Skeletal muscle tissue (tissue), 3 donors: ENCODE measurements at regions not wholly inside any gene's neighbourhood (a gene's known extent, or its start where the extent isn't known, plus 50 kb on each side); places are given as distances from the start of the nearest gene placed in this dataset.

ENCODE experiments used
- H3K27ac ChIP-seq: one replicate; pipeline ENCODE4 v1.7.0; 2013; ENCODE audit warnings: mild to moderate bottlenecking, low read depth, low read length, inconsistent platforms
- H3K27me3 ChIP-seq, 3 donors: one replicate each; pipeline ENCODE4 v1.7.0; 2013; ENCODE audit warnings: low read length in 3 of 3; ENCODE audit not compliant: control insufficient read depth in 3 of 3, insufficient read depth in 3 of 3
- H3K36me3 ChIP-seq, 3 donors: one replicate each; pipeline ENCODE4 v1.7.0; 2013; ENCODE audit warnings: low read length in 3 of 3; ENCODE audit not compliant: control insufficient read depth in 3 of 3, insufficient read depth in 3 of 3
- H3K4me1 ChIP-seq, 3 donors: one replicate each; pipeline ENCODE4 v1.7.0; 2013; ENCODE audit warnings: low read length in 3 of 3, mild to moderate bottlenecking in 3 of 3; ENCODE audit not compliant: control insufficient read depth in 3 of 3, insufficient read depth in 3 of 3
- H3K4me3 ChIP-seq, 3 donors: one replicate each; pipeline ENCODE4 v1.7.0; 2013; ENCODE audit warnings: low read length in 3 of 3
- H3K9ac ChIP-seq, 3 donors: one replicate each; pipeline ENCODE4 v1.7.0; 2013; ENCODE audit warnings: low read length in 3 of 3, mild to moderate bottlenecking in 3 of 3, moderate library complexity in 2 of 3, low read depth in 1 of 3
- H3K9me3 ChIP-seq, 3 donors: one replicate each; pipeline ENCODE4 v1.7.0; 2013; ENCODE audit warnings: low read length in 3 of 3; ENCODE audit not compliant: control insufficient read depth in 3 of 3
- donor health status: Osteomylitis.

GRCh38 chr3:95002438-95003046 is 939.7 kb downstream of the NSUN3 start:
- Histone ChIP-seq H3K27ac (no peak overlapping the region), H3K4me1 (no peaks in the 10 kb centered on the region), H3K4me3 (no peak overlapping the region), H3K9ac (no peak overlapping the region), H3K9me3 (no peaks in the 10 kb centered on the region), H3K36me3 (no peaks in the 10 kb centered on the region), H3K27me3 (no peaks in the 10 kb centered on the region)

- no peaks in the 10 kb centered on the region for H3K27me3 ChIP-seq
- no peaks in the 10 kb centered on the region for H3K9me3 ChIP-seq
- no peaks in the 10 kb centered on the region for H3K4me1 ChIP-seq
- H3K9ac ChIP-seq, result no peak overlapping the region
- no peaks in the 10 kb centered on the region for H3K36me3 ChIP-seq
- no peak overlapping the region for H3K4me3 ChIP-seq
- no peak overlapping the region for H3K27ac ChIP-seq
Measured at GRCh38 chr3:95028688-95029087, 965.8 kb downstream of the NSUN3 start.

GRCh38 chr3:95029644-95030043 is 966.8 kb downstream of the NSUN3 start:
- Histone ChIP-seq H3K9ac (no peak overlapping the region), H3K9me3 (no peaks in the 10 kb centered on the region), H3K36me3 (no peaks in the 10 kb centered on the region), H3K27me3 (no peaks in the 10 kb centered on the region), H3K27ac (no peak overlapping the region), H3K4me3 (no peak overlapping the region), H3K4me1 (no peaks in the 10 kb centered on the region)

- no peak overlapping the region for H3K9ac ChIP-seq
- H3K27me3 ChIP-seq, result no peaks in the 10 kb centered on the region
- H3K9me3 ChIP-seq, result no peaks in the 10 kb centered on the region
- no peaks in the 10 kb centered on the region for H3K36me3 ChIP-seq
- H3K4me1 ChIP-seq, result no peaks in the 10 kb centered on the region
- H3K4me3 ChIP-seq, result no peak overlapping the region
- H3K27ac ChIP-seq, result no peak overlapping the region
Measured at GRCh38 chr3:95036526-95037021, 973.7 kb downstream of the NSUN3 start.

GRCh38 chr3:95037097-95037496 is 974.2 kb downstream of the NSUN3 start:
- Histone ChIP-seq H3K4me3 (no peak overlapping the region), H3K4me1 (no peaks in the 10 kb centered on the region), H3K9me3 (no peaks in the 10 kb centered on the region), H3K27ac (no peak overlapping the region), H3K36me3 (no peaks in the 10 kb centered on the region), H3K27me3 (no peaks in the 10 kb centered on the region), H3K9ac (no peak overlapping the region)

GRCh38 chr3:95037927-95038326 is 975.1 kb downstream of the NSUN3 start:
- no peaks in the 10 kb centered on the region for H3K36me3 ChIP-seq
- no peak overlapping the region for H3K4me3 ChIP-seq
- no peak overlapping the region for H3K9ac ChIP-seq
- H3K27me3 ChIP-seq, result no peaks in the 10 kb centered on the region
- no peaks in the 10 kb centered on the region for H3K4me1 ChIP-seq
- no peak overlapping the region for H3K27ac ChIP-seq
- no peaks in the 10 kb centered on the region for H3K9me3 ChIP-seq

- H3K27ac ChIP-seq, result no peak overlapping the region
- no peaks in the 10 kb centered on the region for H3K4me1 ChIP-seq
- H3K9me3 ChIP-seq, result no peaks in the 10 kb centered on the region
- H3K4me3 ChIP-seq, result no peak overlapping the region
- no peaks in the 10 kb centered on the region for H3K27me3 ChIP-seq
- H3K9ac ChIP-seq, result no peak overlapping the region
- no peaks in the 10 kb centered on the region for H3K36me3 ChIP-seq
Measured at GRCh38 chr3:95044101-95044500, 981.2 kb downstream of the NSUN3 start.

GRCh38 chr3:95048564-95048963 is 985.7 kb downstream of the NSUN3 start:
- no peaks in the 10 kb centered on the region for H3K27me3 ChIP-seq
- no peaks in the 10 kb centered on the region for H3K36me3 ChIP-seq
- H3K4me1 ChIP-seq, result no peaks in the 10 kb centered on the region
- no peak overlapping the region for H3K9ac ChIP-seq
- H3K27ac ChIP-seq, result no peak overlapping the region
- no peaks in the 10 kb centered on the region for H3K9me3 ChIP-seq
- no peak overlapping the region for H3K4me3 ChIP-seq

GRCh38 chr3:95049841-95050240 is 987.0 kb downstream of the NSUN3 start:
- no peak overlapping the region for H3K27ac ChIP-seq
- no peaks in the 10 kb centered on the region for H3K9me3 ChIP-seq
- H3K9ac ChIP-seq, result no peak overlapping the region
- no peaks in the 10 kb centered on the region for H3K4me1 ChIP-seq
- H3K4me3 ChIP-seq, result no peak overlapping the region
- H3K36me3 ChIP-seq, result no peaks in the 10 kb centered on the region
- no peaks in the 10 kb centered on the region for H3K27me3 ChIP-seq

GRCh38 chr3:95055288-95055687 is 992.4 kb downstream of the NSUN3 start:
- Histone ChIP-seq H3K27me3 (no peaks in the 10 kb centered on the region), H3K4me3 (no peak overlapping the region), H3K9ac (no peak overlapping the region), H3K27ac (no peak overlapping the region), H3K9me3 (no peaks in the 10 kb centered on the region), H3K36me3 (no peaks in the 10 kb centered on the region), H3K4me1 (no peaks in the 10 kb centered on the region)
